PFSK-1 (cell line): ENCODE measurements at regions not wholly inside any gene's neighbourhood (a gene's known extent, or its start where the extent isn't known, plus 50 kb on each side); places are given as distances from the start of the nearest gene placed in this dataset.

ENCODE experiments used
- FOXP2 ChIP-seq: optimal IDR thresholded peaks from 2 replicates; pipeline ENCODE3; 2011; ENCODE audit warnings: borderline replicate concordance, control low read depth, inconsistent platforms; ENCODE audit not compliant: insufficient read depth; ENCODE audit errors: extremely low read length, extremely low read depth
- POLR2AphosphoS5 ChIP-seq: IDR thresholded peaks from 2 replicates; pipeline ENCODE4 v1.6.1; 2012; ENCODE audit warnings: low read depth, mild to moderate bottlenecking, control low read depth, low read length, moderate library complexity
- SIN3A ChIP-seq: IDR thresholded peaks from 2 replicates; pipeline ENCODE4 v1.6.1; 2012; ENCODE audit warnings: mild to moderate bottlenecking, low read length, moderate library complexity, borderline replicate concordance; ENCODE audit not compliant: insufficient read depth
- TAF1 ChIP-seq: IDR thresholded peaks from 2 replicates; pipeline ENCODE4 v1.6.1; 2012; ENCODE audit warnings: low read length, control low read depth, borderline replicate concordance; ENCODE audit not compliant: insufficient read depth
- TF ChIP-seq, protein P1 (sequence below), 2 experiments: IDR thresholded peaks; 2 replicates each; pipeline versions ENCODE4 v1.6.1 to v1.8.0; 2011 to 2012; ENCODE audit warnings: low read depth in 2 of 2, low read length in 2 of 2, control low read depth in 1 of 2, inconsistent platforms in 1 of 2, mild to moderate bottlenecking in 1 of 2, moderate library complexity in 1 of 2; ENCODE audit not compliant: insufficient read depth in 1 of 2

DNA sequence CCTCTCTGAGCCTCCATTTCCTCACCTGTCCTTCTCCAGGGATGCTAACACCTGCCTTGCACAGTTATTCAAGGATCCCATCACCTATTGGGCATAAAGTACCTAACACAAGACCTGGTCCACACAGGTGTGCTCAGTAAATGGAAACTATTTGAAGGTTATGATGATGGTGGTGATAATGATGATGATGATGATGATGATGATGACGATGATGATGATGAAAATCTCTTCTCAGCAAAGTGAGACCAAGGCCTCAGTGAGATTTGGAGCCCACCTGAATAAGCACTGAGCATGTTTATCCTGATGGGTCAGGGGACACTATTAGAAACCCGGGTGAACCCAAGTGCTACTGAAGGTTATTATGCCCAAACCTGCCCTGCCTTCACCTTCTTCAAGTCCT, 100.7 kb downstream of the DMRTA2 start:
- no peak for TF ChIP-seq POLR2AphosphoS5
- TF ChIP-seq, protein P1, sequence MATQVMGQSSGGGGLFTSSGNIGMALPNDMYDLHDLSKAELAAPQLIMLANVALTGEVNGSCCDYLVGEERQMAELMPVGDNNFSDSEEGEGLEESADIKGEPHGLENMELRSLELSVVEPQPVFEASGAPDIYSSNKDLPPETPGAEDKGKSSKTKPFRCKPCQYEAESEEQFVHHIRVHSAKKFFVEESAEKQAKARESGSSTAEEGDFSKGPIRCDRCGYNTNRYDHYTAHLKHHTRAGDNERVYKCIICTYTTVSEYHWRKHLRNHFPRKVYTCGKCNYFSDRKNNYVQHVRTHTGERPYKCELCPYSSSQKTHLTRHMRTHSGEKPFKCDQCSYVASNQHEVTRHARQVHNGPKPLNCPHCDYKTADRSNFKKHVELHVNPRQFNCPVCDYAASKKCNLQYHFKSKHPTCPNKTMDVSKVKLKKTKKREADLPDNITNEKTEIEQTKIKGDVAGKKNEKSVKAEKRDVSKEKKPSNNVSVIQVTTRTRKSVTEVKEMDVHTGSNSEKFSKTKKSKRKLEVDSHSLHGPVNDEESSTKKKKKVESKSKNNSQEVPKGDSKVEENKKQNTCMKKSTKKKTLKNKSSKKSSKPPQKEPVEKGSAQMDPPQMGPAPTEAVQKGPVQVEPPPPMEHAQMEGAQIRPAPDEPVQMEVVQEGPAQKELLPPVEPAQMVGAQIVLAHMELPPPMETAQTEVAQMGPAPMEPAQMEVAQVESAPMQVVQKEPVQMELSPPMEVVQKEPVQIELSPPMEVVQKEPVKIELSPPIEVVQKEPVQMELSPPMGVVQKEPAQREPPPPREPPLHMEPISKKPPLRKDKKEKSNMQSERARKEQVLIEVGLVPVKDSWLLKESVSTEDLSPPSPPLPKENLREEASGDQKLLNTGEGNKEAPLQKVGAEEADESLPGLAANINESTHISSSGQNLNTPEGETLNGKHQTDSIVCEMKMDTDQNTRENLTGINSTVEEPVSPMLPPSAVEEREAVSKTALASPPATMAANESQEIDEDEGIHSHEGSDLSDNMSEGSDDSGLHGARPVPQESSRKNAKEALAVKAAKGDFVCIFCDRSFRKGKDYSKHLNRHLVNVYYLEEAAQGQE (IDR thresholded peaks at IDR 0.05; ENCODE audit: insufficient read depth in 1 of 2, low read depth in 2 of 2, low read length in 2 of 2), result no peak
- TF ChIP-seq SIN3A, result no peak
- no peak for TF ChIP-seq TAF1
- no peak for TF ChIP-seq FOXP2
